DOHH2 (cell line): ENCODE measurements at regions not wholly inside any gene's neighbourhood (a gene's known extent, or its start where the extent isn't known, plus 50 kb on each side); places are given as distances from the start of the nearest gene placed in this dataset.

Experiments
- CTCF ChIP-seq: fragments of 200-600 bp; sonication (generic); IDR thresholded peaks from one replicate; pipeline ENCODE4 v1.5.1; 2014; ENCODE audit warnings: antibody characterized with exemption, mild to moderate bottlenecking, low read depth, low read length; ENCODE audit not compliant: poor library complexity, severe bottlenecking
- EZH2phosphoT487 ChIP-seq: fragments of 200-600 bp; sonication (generic); IDR thresholded peaks from 2 replicates; pipeline ENCODE4 v1.6.1; 2017; ENCODE audit warnings: borderline replicate concordance, mild to moderate bottlenecking, antibody characterized with exemption, low read length, moderate library complexity, mixed read lengths

- TF ChIP-seq CTCF (no peak), EZH2phosphoT487 (no peak)
These were observed 893.3 kb upstream of the LRFN5 start for GRCh38 chr14:40713387-40713786.
